Spinal cord (tissue), 9 donors: ENCODE measurements at regions not wholly inside any gene's neighbourhood (a gene's known extent, or its start where the extent isn't known, plus 50 kb on each side); places are given as distances from the start of the nearest gene placed in this dataset.

Experiments
- DNase-seq, 6 donors: peaks; one replicate each; pipeline versions ENCODE4 v3.0.0 to v3.0.0-alpha.2; 2013 to 2015; ENCODE audit warnings: low spot score in 6 of 6, low read depth in 4 of 6
- H3K27ac ChIP-seq: one replicate; pipeline ENCODE4 v1.5.1; 2013; ENCODE audit warnings: low read depth, low read length, control low read depth
- H3K27me3 ChIP-seq: one replicate; pipeline ENCODE4 v1.6.1; 2013; ENCODE audit warnings: low read length; ENCODE audit not compliant: control insufficient read depth, insufficient read depth
- H3K36me3 ChIP-seq: one replicate; pipeline ENCODE4 v1.6.1; 2013; ENCODE audit warnings: low read length; ENCODE audit not compliant: control insufficient read depth, insufficient read depth
- H3K4me1 ChIP-seq: one replicate; pipeline ENCODE4 v1.6.1; 2013; ENCODE audit warnings: low read length; ENCODE audit not compliant: control insufficient read depth, insufficient read depth
- H3K4me3 ChIP-seq: one replicate; pipeline ENCODE4 v1.5.1; 2013; ENCODE audit warnings: low read depth, low read length, control low read depth
- H3K9me3 ChIP-seq: one replicate; pipeline ENCODE4 v1.6.1; 2013; ENCODE audit warnings: low read length; ENCODE audit not compliant: control insufficient read depth, insufficient read depth
- WGBS: methylation state at CpG from one replicate; pipeline ENCODE4 v1.1.5; 2013; ENCODE audit warnings: missing lambda C conversion rate; ENCODE audit not compliant: insufficient coverage; 5-methylcytosine and 5-hydroxymethylcytosine counted together
- donor health status: healthy.

DNA sequence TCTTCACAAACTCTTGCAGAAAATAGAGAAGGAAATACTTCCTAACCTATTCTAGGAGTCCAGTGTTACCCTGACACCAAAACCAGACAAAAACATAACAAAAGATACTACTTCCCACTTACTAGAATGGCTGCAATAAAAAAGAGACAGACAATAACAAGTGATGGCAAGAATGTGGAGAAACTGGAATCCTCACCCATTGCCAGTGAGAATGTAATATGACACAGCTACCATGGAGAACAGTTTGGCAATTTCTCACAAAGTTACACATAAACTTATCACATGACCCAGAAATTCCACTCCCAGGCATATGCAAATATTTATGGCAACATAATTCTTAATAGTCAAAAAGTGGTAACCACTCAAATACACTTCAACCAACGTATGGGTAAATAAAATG is 209.8 kb upstream of the CTAGE1 start:
- Histone ChIP-seq H3K4me3 (no peak overlapping the region), H3K36me3 (no peaks in the 10 kb centered on the region), H3K9me3 (no peaks in the 10 kb centered on the region), H3K27ac (no peak overlapping the region), H3K4me1 (no peaks in the 10 kb centered on the region), H3K27me3 (no peaks in the 10 kb centered on the region)
- no peak for DNase-seq
- no CpG with 5 or more reads among the region's 1 CpG for WGBS

- no peak for DNase-seq
- Histone ChIP-seq H3K4me3 (no peak overlapping the region), H3K9me3 (no peaks in the 10 kb centered on the region), H3K36me3 (no peaks in the 10 kb centered on the region), H3K27me3 (no peaks in the 10 kb centered on the region), H3K4me1 (no peaks in the 10 kb centered on the region), H3K27ac (no peak overlapping the region)
- WGBS: 60% methylated on average over 1 of the region's 14 CpGs
These were observed 211.2 kb upstream of the CTAGE1 start for GRCh38 chr18:22628795-22629510.

DNA sequence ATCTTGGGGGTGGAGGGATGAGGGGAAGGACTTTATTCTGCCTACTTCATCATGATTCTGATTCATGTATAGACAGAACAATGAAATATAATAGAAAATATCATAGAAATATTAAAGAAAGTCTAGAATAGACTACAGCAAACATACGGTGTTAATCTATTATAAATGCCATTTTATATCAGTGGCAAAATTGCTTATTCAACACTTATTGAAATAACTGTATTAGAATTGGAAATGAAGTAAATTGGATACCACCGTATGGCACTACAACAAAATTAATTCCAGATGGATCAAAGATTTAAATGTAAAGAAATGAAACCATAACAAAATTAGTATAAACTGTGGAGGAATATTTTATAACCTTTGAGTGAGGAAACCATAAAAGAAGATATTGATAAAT is 213.3 kb upstream of the CTAGE1 start:
- Histone ChIP-seq H3K9me3 (no peaks in the 10 kb centered on the region), H3K4me1 (no peaks in the 10 kb centered on the region), H3K36me3 (no peaks in the 10 kb centered on the region), H3K27me3 (no peaks in the 10 kb centered on the region), H3K27ac (no peak overlapping the region), H3K4me3 (no peak overlapping the region)
- no CpG with 5 or more reads among the region's 2 CpGs for WGBS
- no peak for DNase-seq

GRCh38 chr18:22632191-22632590 is 214.5 kb upstream of the CTAGE1 start:
- 50% methylated on average over 1 of the region's 4 CpGs for WGBS
- no peak for DNase-seq
- no peaks in the 10 kb centered on the region for H3K4me1 ChIP-seq
- H3K27ac ChIP-seq: no peak overlapping the region
- H3K36me3 ChIP-seq: no peaks in the 10 kb centered on the region
- H3K4me3 ChIP-seq: no peak overlapping the region
- H3K27me3 ChIP-seq: no peaks in the 10 kb centered on the region
- H3K9me3 ChIP-seq: no peaks in the 10 kb centered on the region

- Histone ChIP-seq H3K27ac (no peak overlapping the region), H3K4me3 (no peak overlapping the region), H3K27me3 (no peaks in the 10 kb centered on the region), H3K4me1 (no peaks in the 10 kb centered on the region), H3K9me3 (no peaks in the 10 kb centered on the region), H3K36me3 (no peaks in the 10 kb centered on the region)
- DNase-seq: no peak
- WGBS: 56% methylated on average over 2 of the region's 3 CpGs
These were observed 216.7 kb upstream of the CTAGE1 start for GRCh38 chr18:22634464-22634863.

DNA sequence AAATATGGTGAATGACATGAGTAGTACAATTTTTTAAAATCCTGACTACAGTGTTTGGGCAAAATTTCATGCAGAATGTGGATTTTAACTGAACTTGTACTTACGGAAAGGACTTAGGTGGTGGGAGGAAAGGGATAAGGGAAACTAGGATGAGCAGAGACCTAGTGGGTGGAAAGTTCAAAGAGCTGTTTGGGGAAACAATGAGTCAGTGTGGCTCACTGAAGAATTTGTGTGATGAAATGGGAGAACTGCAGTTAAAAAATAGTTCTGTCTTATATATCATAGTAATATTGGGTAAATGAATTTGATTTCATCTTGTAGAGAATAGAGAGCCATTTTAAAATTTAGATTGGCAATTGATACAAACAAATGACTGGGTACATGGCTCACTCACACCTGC is 220.1 kb upstream of the CTAGE1 start:
- WGBS: 100% methylated on average over 1 of the region's 1 CpG
- Histone ChIP-seq H3K36me3 (no peaks in the 10 kb centered on the region), H3K9me3 (no peaks in the 10 kb centered on the region), H3K4me1 (no peaks in the 10 kb centered on the region), H3K27me3 (no peaks in the 10 kb centered on the region), H3K27ac (no peak overlapping the region), H3K4me3 (no peak overlapping the region)
- DNase-seq: no peak

- Histone ChIP-seq H3K27me3 (no peaks in the 10 kb centered on the region), H3K27ac (no peak overlapping the region), H3K4me3 (no peak overlapping the region), H3K9me3 (no peaks in the 10 kb centered on the region), H3K36me3 (no peaks in the 10 kb centered on the region), H3K4me1 (no peaks in the 10 kb centered on the region)
- 50% methylated on average over 2 of the region's 2 CpGs for WGBS
- no peak for DNase-seq
These were observed 221.3 kb upstream of the CTAGE1 start for GRCh38 chr18:22639026-22639463.

- Histone ChIP-seq H3K27ac (no peak overlapping the region), H3K4me1 (no peaks in the 10 kb centered on the region), H3K36me3 (no peaks in the 10 kb centered on the region), H3K9me3 (no peaks in the 10 kb centered on the region), H3K27me3 (no peaks in the 10 kb centered on the region), H3K4me3 (no peak overlapping the region)
- 100% methylated on average over 3 of the region's 10 CpGs for WGBS
- no peak for DNase-seq
These were observed 221.8 kb upstream of the CTAGE1 start for GRCh38 chr18:22639561-22639960.

GRCh38 chr18:22640281-22640842 is 222.6 kb upstream of the CTAGE1 start:
- no peaks in the 10 kb centered on the region for H3K36me3 ChIP-seq
- H3K4me1 ChIP-seq: no peaks in the 10 kb centered on the region
- H3K4me3 ChIP-seq: no peak overlapping the region
- no peak for DNase-seq
- H3K9me3 ChIP-seq: no peaks in the 10 kb centered on the region
- no peaks in the 10 kb centered on the region for H3K27me3 ChIP-seq
- no peak overlapping the region for H3K27ac ChIP-seq
- 76% methylated on average over 4 of the region's 4 CpGs for WGBS

- Histone ChIP-seq H3K9me3 (no peaks in the 10 kb centered on the region), H3K4me3 (no peak overlapping the region), H3K4me1 (no peaks in the 10 kb centered on the region), H3K36me3 (no peaks in the 10 kb centered on the region), H3K27ac (no peak overlapping the region), H3K27me3 (no peaks in the 10 kb centered on the region)
- 80% methylated on average over 4 of the region's 4 CpGs for WGBS
- peak in 1 of 6 donors; percentile 1 for DNase-seq
These were observed 224.2 kb upstream of the CTAGE1 start for GRCh38 chr18:22641958-22642357.
